ENCODE measurements at regions not wholly inside any gene's neighbourhood (a gene's known extent, or its start where the extent isn't known, plus 50 kb on each side); places are given as distances from the start of the nearest gene placed in this dataset.
"Not testable (repeated sequence)": the region's sequence is repeated elsewhere in the genome, so short reads cannot be mapped to it uniquely, and the experiment has no call there.

- TF ChIP-seq CTCF, POLR2A (IDR thresholded peaks at IDR 0.05): not testable (repeated sequence)
These were observed 71.6 kb upstream of the AGTPBP1 start for GRCh38 chr9:85813388-85813787.
